HAP-1 (cell line): ENCODE measurements at regions not wholly inside any gene's neighbourhood (a gene's known extent, or its start where the extent isn't known, plus 50 kb on each side); places are given as distances from the start of the nearest gene placed in this dataset.

Experiments
- DNase-seq, 2 experiments: peaks; one replicate each; pipeline ENCODE4 v3.0.0-alpha.2; 2016 to 2020; ENCODE audit warnings: low spot score in 2 of 2
- H3K27me3 ChIP-seq: fragments of 250-450 bp; sonication (Bioruptor Pico); 2 replicates; pipeline ENCODE4 v1.5.1; 2020; ENCODE audit warnings: low read depth, mild to moderate bottlenecking, moderate library complexity
- H3K36me3 ChIP-seq: fragments of 250-450 bp; sonication (Bioruptor Pico); replicated peaks from 2 replicates; pipeline ENCODE4 v1.5.1; 2020; ENCODE audit warnings: mild to moderate bottlenecking
- H3K4me1 ChIP-seq: fragments of 250-450 bp; sonication (Bioruptor Pico); 2 replicates; pipeline ENCODE4 v1.5.1; 2020; ENCODE audit warnings: mild to moderate bottlenecking
- H3K4me3 ChIP-seq: fragments of 250-450 bp; sonication (Bioruptor Pico); 2 replicates; pipeline ENCODE4 v1.5.1; 2020; ENCODE audit warnings: mild to moderate bottlenecking, moderate library complexity
- H3K9me3 ChIP-seq: fragments of 250-450 bp; sonication (Bioruptor Pico); 2 replicates; pipeline ENCODE4 v1.5.1; 2020; ENCODE audit warnings: mild to moderate bottlenecking, moderate library complexity
- in situ Hi-C: fragments of 300-500 bp; cut with MboI; formaldehyde crosslinking; loops from 3 replicates; pipeline ENCODE4 v1.14.3; 2020; ENCODE audit warnings: low sequenced_read_pairs, inconsistent platforms, mixed read lengths

GRCh38 chr6:51529240-51529639 lies 558.2 kb downstream of the PKHD1 start:
- no peaks in the 10 kb centered on the region for H3K9me3 ChIP-seq
- no peaks in the 10 kb centered on the region for H3K4me1 ChIP-seq
- no peak for DNase-seq
- in situ Hi-C loops = no loop called here
- H3K4me3 ChIP-seq = no peak overlapping the region
- no peaks in the 10 kb centered on the region for H3K27me3 ChIP-seq
- no peaks in the 10 kb centered on the region for H3K36me3 ChIP-seq

DNA sequence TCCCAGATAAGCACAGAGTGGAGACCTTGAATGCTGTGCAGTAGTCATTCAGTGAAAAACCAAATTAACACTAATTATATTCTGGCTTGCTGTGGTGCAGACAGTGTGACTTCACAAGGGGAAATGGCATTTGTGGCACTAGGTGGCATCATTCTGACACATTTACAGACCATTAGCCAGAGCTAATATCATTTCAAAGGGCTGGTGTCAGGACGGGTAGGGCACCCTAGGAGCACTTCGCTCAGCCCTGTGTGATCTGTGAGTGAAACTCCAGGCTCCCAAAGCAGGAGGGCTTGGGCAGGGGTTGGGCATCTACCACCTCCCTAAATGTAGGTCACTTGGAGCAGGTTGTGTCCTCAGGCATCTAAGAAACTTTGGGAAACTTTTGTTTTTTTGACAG lies 555.8 kb downstream of the PKHD1 start:
- H3K27me3 ChIP-seq = no peaks in the 10 kb centered on the region; the same call in 1 of the 2 replicates
- H3K9me3 ChIP-seq = no peaks in the 10 kb centered on the region
- no peak for DNase-seq
- H3K4me3 ChIP-seq = no peak overlapping the region
- in situ Hi-C loops = no loop called here
- H3K4me1 ChIP-seq = no peaks in the 10 kb centered on the region
- no peaks in the 10 kb centered on the region for H3K36me3 ChIP-seq

DNA sequence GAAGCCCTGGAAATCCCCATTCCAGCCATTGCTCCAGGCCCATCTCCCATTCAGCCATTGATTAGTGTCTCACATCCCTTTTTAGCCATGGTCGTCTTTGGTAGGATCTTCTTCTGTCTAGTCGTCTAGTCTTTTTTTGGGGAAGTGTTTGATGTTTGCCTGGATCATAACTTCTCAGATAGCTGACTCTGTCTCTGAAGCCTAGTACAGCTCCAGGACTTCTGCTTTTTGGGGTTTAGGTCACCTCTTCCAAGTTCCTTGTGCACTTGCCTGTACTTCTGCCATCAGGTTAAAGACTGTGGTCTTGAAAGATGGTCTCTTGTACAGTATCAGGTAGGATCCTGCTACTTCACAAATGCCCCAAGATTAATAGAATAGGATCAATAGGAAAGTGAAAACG lies 553.5 kb downstream of the PKHD1 start:
- Histone ChIP-seq H3K27me3 (no peaks in the 10 kb centered on the region; the same call in 1 of the 2 replicates), H3K4me1 (no peaks in the 10 kb centered on the region), H3K36me3 (no peaks in the 10 kb centered on the region), H3K4me3 (no peak overlapping the region), H3K9me3 (no peaks in the 10 kb centered on the region)
- DNase-seq = no peak
- in situ Hi-C loops = no loop called here

DNA sequence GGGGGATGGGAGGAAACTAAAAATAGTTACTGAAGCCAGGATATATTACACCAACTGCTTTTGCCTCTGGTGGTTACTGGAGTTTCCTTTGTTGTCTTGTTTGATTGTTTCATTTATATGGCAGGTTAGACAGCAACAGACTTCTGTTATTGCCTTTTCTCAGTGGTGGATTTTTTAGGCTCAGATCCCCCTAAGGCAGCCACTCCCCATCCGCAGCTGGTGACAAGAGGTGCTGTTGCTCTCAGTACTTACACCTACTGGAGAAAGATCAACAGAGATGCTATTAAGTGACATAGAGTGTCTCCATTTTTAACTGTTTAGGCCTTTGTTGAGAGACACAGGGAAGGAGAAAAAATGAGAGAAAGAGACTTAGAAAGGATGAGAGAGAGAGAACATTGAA lies 552.1 kb downstream of the PKHD1 start:
- H3K27me3 ChIP-seq = no peaks in the 10 kb centered on the region; the same call in 1 of the 2 replicates
- H3K4me3 ChIP-seq = no peak overlapping the region
- no peaks in the 10 kb centered on the region for H3K4me1 ChIP-seq
- no peaks in the 10 kb centered on the region for H3K9me3 ChIP-seq
- DNase-seq = no peak
- H3K36me3 ChIP-seq = no peaks in the 10 kb centered on the region
- in situ Hi-C loops = no loop called here

DNA sequence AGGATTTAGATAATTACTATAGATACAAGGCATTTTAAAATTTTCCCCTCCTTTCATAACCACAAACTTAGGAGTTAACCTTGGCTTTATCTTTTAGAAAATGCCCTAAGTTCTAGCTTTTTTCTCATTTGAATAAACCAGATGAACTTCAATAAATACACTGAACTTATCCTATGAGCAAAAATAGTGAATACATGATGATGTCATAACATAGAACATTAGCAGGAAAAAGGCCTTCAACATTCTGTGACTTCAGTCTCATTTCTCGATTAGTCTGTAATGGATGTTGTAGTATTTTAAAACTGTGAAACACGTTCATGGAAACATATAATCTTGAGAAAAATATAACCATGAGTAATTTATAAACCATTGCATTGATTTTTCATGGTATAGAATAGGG lies 550.7 kb downstream of the PKHD1 start:
- Histone ChIP-seq H3K27me3 (no peaks in the 10 kb centered on the region; the same call in 1 of the 2 replicates), H3K9me3 (no peaks in the 10 kb centered on the region), H3K4me3 (no peak overlapping the region), H3K4me1 (no peaks in the 10 kb centered on the region), H3K36me3 (no peaks in the 10 kb centered on the region)
- DNase-seq = no peak
- in situ Hi-C loops = no loop called here

GRCh38 chr6:51541847-51542246 lies 545.6 kb downstream of the PKHD1 start:
- no peak overlapping the region for H3K4me3 ChIP-seq
- H3K9me3 ChIP-seq = no peaks in the 10 kb centered on the region
- DNase-seq = no peak
- no peaks in the 10 kb centered on the region; the same call in 1 of the 2 replicates for H3K27me3 ChIP-seq
- H3K36me3 ChIP-seq = no peaks in the 10 kb centered on the region
- no peaks in the 10 kb centered on the region for H3K4me1 ChIP-seq
- in situ Hi-C loops = no loop called here

DNA sequence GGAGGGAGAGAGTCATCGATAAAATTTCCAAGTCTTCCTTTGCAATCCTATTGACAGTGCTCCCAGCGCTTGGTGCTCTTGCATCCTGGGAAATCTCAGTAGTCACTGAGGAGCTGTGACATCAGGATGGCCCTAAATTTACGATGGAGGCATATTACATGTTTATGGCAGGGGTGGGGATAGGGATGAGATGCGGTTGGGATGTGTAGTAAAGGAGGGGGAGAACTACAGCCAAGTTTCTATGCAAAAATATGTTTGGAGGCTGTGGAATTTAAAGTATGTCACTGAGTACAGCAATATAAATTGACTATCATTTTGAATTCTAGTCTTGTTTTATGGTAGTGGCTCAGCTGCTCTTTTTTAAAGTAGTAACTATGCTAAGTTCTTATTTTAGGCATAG lies 544.9 kb downstream of the PKHD1 start:
- in situ Hi-C loops = no loop called here
- DNase-seq = no peak
- Histone ChIP-seq H3K36me3 (no peaks in the 10 kb centered on the region), H3K27me3 (no peaks in the 10 kb centered on the region), H3K4me1 (no peaks in the 10 kb centered on the region), H3K4me3 (no peak overlapping the region), H3K9me3 (no peaks in the 10 kb centered on the region)

DNA sequence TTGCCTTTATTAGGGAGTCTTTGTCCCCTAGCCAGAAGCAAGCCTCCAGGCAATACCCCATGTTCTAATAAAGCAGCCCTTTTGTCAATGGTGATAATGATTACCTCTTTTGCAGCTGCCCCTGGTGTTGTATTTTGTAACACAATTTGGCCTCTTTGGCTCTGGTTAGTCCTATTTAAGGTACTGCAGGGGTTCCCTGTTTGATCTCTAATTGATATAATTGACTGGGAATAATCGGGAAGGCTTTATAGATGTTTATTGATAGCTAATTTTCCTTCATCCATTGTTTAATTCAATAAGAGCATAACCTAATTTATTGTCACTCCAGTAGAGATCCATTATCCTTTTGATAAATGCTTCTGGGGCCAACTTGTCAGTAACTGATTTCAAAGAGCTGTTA lies 537.2 kb downstream of the PKHD1 start:
- in situ Hi-C loops = no loop called here
- H3K36me3 ChIP-seq = no peaks in the 10 kb centered on the region
- H3K4me3 ChIP-seq = no peak overlapping the region
- no peaks in the 10 kb centered on the region for H3K9me3 ChIP-seq
- H3K27me3 ChIP-seq = no peaks in the 10 kb centered on the region
- no peak for DNase-seq
- no peaks in the 10 kb centered on the region for H3K4me1 ChIP-seq

DNA sequence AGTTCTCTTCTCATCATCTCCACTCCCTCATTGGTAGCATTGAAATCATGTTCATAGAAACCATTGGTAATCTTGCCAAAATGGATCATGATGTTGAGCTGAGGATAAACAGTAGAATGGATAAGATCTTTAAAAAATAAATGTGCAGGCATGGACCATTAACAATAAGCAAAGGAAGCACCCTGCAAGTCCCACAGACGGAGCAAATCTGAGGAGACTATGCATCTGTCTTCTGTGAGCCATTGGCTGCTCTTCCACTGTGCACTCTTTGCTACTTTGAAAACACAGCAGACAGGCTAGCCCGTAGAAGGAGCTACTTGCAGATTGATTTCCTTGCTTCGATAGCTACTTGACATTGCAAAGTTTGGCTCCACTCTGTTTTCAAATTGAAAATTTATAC lies 535.0 kb downstream of the PKHD1 start:
- no peaks in the 10 kb centered on the region for H3K36me3 ChIP-seq
- in situ Hi-C loops = no loop called here
- no peaks in the 10 kb centered on the region for H3K27me3 ChIP-seq
- no peaks in the 10 kb centered on the region for H3K4me1 ChIP-seq
- H3K9me3 ChIP-seq = no peaks in the 10 kb centered on the region
- no peak for DNase-seq
- no peak overlapping the region for H3K4me3 ChIP-seq

- Histone ChIP-seq H3K4me1 (no peaks in the 10 kb centered on the region), H3K9me3 (no peaks in the 10 kb centered on the region), H3K27me3 (no peaks in the 10 kb centered on the region), H3K4me3 (no peak overlapping the region), H3K36me3 (no peaks in the 10 kb centered on the region)
- no peak for DNase-seq
- in situ Hi-C loops = no loop called here
Measured at GRCh38 chr6:51553246-51554015, 534.0 kb downstream of the PKHD1 start.

DNA sequence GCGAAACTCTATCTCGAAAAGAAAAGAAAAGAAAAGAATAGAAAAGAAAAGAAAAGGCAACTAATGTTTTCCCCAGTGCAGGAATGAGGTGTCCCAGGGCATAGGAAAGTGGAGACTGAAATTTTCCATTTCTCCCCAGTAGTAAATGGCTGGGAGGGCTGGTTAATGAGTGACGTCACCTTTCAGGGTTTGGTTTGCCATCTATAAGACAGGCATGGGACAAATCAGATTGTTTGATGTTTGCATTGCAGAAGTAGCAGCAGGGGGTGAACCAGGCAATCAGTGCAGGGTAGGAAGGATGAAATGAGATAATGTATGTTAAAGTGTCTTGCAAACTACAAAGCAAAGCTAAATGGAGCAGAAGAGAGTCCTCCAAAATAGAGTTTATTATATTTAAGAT lies 533.4 kb downstream of the PKHD1 start:
- Histone ChIP-seq H3K4me1 (no peaks in the 10 kb centered on the region), H3K9me3 (no peaks in the 10 kb centered on the region), H3K36me3 (no peaks in the 10 kb centered on the region), H3K27me3 (no peaks in the 10 kb centered on the region), H3K4me3 (no peak overlapping the region)
- no peak for DNase-seq
- in situ Hi-C loops = no loop called here

GRCh38 chr6:51559059-51559458 lies 528.4 kb downstream of the PKHD1 start:
- Histone ChIP-seq H3K4me1 (no peaks in the 10 kb centered on the region), H3K27me3 (no peaks in the 10 kb centered on the region), H3K36me3 (no peaks in the 10 kb centered on the region), H3K9me3 (no peaks in the 10 kb centered on the region), H3K4me3 (no peak overlapping the region)
- in situ Hi-C loops = no loop called here
- no peak for DNase-seq

GRCh38 chr6:51562198-51562597 lies 525.2 kb downstream of the PKHD1 start:
- DNase-seq = no peak
- H3K4me3 ChIP-seq = no peak overlapping the region
- in situ Hi-C loops = no loop called here
- no peaks in the 10 kb centered on the region for H3K36me3 ChIP-seq
- no peaks in the 10 kb centered on the region for H3K9me3 ChIP-seq
- no peaks in the 10 kb centered on the region for H3K4me1 ChIP-seq
- no peaks in the 10 kb centered on the region for H3K27me3 ChIP-seq
